NT2/D1 (cell line): ENCODE measurements at regions not wholly inside any gene's neighbourhood (a gene's known extent, or its start where the extent isn't known, plus 50 kb on each side); places are given as distances from the start of the nearest gene placed in this dataset.

Experiments
- SUZ12 ChIP-seq: IDR thresholded peaks from 2 replicates; pipeline ENCODE4 v1.6.1; 2011; ENCODE audit not compliant: insufficient read length, insufficient read depth; ENCODE audit errors: extremely low read depth
- YY1 ChIP-seq: IDR thresholded peaks from 2 replicates; pipeline ENCODE4 v1.6.1; 2011; ENCODE audit not compliant: insufficient read length, insufficient read depth
- ZNF274 ChIP-seq: IDR thresholded peaks from 2 replicates; pipeline ENCODE4 v1.6.1; 2011; ENCODE audit warnings: mild to moderate bottlenecking, low read depth, low read length

DNA sequence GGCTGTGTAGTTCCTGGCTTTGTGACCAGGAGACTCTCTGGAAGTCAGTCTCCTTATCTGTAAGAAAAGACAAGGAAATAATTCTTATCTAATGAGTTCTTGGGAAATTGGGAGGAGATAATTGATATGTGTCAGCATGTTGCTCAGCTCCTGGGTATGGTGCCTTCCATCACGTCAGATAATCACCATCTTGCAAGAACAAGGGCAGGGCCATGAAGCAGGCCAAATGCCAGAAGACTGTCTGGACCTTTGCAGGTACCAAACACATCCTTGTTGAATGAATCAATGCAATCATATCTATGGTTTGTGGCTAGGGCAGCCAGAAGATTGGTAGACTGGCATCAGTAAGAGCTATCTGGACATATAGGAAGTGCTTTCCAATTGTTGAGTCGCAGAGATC is 473.5 kb downstream of the TNS1 start:
- no peak for TF ChIP-seq SUZ12
- no peak for TF ChIP-seq YY1
- no peak for TF ChIP-seq ZNF274
